Right atrium auricular region (tissue), 2 donors: ENCODE measurements at regions not wholly inside any gene's neighbourhood (a gene's known extent, or its start where the extent isn't known, plus 50 kb on each side); places are given as distances from the start of the nearest gene placed in this dataset.

Experiments
- DNase-seq: peaks from one replicate; pipeline ENCODE4 v3.0.0-alpha.2; 2019; ENCODE audit warnings: low spot score
- H3K27ac ChIP-seq, 2 donors: fragments of 200-600 bp; sonication (generic); 1 replicate in 1 of 2; 2 replicates in 1 of 2; pipeline ENCODE4 v1.5.1; 2016 to 2019
- H3K27me3 ChIP-seq, 2 donors: fragments of 200-600 bp; sonication (generic); one replicate each; pipeline versions ENCODE4 v1.5.1 to v1.6.0; 2017 to 2019
- H3K36me3 ChIP-seq: fragments of 200-600 bp; sonication (generic); one replicate; pipeline ENCODE4 v1.5.1; 2016
- H3K4me1 ChIP-seq, 2 donors: fragments of 200-600 bp; sonication (generic); one replicate each; pipeline versions ENCODE4 v1.5.1 to v1.6.0; 2017 to 2019
- H3K4me3 ChIP-seq, 2 donors: fragments of 200-600 bp; sonication (generic); 1 replicate in 1 of 2; 2 replicates in 1 of 2; pipeline ENCODE4 v1.5.1; 2017 to 2019; ENCODE audit warnings: mild to moderate bottlenecking in 1 of 2, moderate library complexity in 1 of 2
- H3K9me3 ChIP-seq, 2 donors: fragments of 200-600 bp; sonication (generic); one replicate each; pipeline ENCODE4 v1.5.1; 2019
- TF ChIP-seq, protein P1 (sequence below), 2 donors: fragments of 200-600 bp; sonication (generic); IDR thresholded peaks; one replicate each; pipeline ENCODE4 v1.5.1; 2019; ENCODE audit warnings: antibody characterized with exemption in 2 of 2

DNA sequence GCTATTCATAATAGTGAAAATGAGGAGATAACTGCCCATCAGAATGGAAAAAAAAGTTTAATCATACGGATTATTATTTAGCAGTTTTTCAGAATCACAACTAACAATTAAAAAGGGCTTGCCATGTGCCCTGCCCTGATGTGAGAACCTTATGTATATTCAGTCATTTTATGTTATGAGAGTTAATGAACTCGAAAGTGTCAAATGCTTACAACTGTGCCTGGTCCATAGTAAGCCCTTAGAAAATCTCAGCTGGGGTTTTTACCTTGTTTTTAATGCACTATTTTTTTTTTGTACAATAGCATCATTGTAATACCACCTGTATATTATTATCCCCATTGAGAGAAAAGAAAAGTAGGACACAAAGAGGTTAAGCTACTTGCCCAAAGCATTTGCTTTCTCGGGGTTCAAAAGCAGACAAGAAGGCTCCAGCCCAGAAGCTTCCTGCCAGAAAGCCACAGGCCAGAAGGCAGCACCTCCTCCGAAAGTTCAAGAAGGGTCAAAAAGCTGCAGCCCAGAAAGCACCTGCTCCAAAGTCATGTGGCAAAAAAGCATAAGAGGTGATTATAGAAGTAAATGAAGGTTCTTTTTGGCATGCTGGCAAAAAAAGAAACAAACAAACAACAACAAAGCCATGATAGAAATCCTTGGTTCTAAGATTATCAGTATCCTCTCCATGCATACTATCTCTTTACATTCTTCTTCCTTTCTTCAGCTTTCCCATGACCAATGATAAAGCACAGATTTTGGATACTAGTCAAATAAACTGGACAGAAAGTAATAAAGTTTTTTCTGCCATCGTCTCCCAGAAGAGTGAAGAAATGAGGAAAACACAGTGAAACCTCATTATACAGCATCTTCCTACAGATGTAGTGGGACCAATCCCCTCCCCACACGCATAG is 59.1 kb upstream of the NAP1L1 start:
- no peak for DNase-seq
- H3K27ac ChIP-seq = no peak overlapping the region
- H3K27me3 ChIP-seq = no peaks in the 10 kb centered on the region
- H3K4me1 ChIP-seq = no peaks in the 10 kb centered on the region
- H3K36me3 ChIP-seq = no peaks in the 10 kb centered on the region
- TF ChIP-seq, protein P1, sequence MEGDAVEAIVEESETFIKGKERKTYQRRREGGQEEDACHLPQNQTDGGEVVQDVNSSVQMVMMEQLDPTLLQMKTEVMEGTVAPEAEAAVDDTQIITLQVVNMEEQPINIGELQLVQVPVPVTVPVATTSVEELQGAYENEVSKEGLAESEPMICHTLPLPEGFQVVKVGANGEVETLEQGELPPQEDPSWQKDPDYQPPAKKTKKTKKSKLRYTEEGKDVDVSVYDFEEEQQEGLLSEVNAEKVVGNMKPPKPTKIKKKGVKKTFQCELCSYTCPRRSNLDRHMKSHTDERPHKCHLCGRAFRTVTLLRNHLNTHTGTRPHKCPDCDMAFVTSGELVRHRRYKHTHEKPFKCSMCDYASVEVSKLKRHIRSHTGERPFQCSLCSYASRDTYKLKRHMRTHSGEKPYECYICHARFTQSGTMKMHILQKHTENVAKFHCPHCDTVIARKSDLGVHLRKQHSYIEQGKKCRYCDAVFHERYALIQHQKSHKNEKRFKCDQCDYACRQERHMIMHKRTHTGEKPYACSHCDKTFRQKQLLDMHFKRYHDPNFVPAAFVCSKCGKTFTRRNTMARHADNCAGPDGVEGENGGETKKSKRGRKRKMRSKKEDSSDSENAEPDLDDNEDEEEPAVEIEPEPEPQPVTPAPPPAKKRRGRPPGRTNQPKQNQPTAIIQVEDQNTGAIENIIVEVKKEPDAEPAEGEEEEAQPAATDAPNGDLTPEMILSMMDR (IDR thresholded peaks at IDR 0.05) = no peak
- peaks cover 0 to 6% of the 10 kb centered on the region in 2 donors for H3K9me3 ChIP-seq
- no peak overlapping the region for H3K4me3 ChIP-seq

DNA sequence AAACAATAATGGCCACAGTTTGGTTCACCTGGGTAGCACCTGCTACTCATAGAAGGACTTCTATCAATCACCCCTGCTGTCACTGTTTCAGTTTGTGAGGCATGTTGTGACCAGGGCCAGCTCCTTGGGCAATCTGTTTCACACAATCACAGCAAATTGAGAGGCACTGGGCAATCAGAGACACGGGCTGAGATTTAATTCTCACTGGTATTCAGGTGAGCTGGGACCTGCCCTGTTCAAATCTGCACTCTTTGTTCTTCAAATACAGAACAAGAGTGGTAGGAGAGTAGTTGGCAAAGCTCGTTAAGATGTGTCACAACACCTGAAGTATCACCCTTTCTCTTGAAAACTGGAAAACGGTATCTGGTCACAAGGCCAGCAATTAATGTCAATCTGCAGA is 57.8 kb upstream of the NAP1L1 start:
- TF ChIP-seq, protein P1 (IDR thresholded peaks at IDR 0.05) = no peak
- Histone ChIP-seq H3K4me3 (no peak overlapping the region), H3K36me3 (no peaks in the 10 kb centered on the region), H3K4me1 (peaks cover 0 to 4% of the 10 kb centered on the region in 2 donors), H3K27ac (no peak overlapping the region), H3K27me3 (no peaks in the 10 kb centered on the region), H3K9me3 (peaks cover 0 to 10% of the 10 kb centered on the region in 2 donors)
- no peak for DNase-seq

DNA sequence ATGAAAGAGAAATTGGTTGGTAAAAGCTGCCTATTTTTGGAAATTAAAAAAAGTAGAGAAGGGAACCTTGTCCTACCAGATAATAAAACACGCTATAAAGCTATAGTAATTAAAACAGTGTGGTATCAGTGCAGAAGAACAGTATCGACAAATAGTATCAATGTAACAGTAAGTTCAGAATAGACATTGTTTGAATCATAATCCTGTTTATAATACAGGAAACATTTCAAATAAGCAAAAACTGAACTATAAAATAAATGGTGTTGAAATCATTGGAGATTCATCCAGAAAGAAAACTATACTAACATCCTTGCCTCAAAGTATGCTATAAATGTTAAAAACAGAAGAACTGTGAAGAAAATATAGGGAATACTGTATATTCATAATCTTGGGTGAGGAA is 54.2 kb upstream of the NAP1L1 start:
- Histone ChIP-seq H3K9me3 (peaks cover 0 to 10% of the 10 kb centered on the region in 2 donors), H3K27ac (no peak overlapping the region), H3K27me3 (no peaks in the 10 kb centered on the region), H3K4me3 (no peak overlapping the region), H3K36me3 (no peaks in the 10 kb centered on the region), H3K4me1 (peaks cover 0 to 4% of the 10 kb centered on the region in 2 donors)
- no peak for DNase-seq
- TF ChIP-seq, protein P1 (IDR thresholded peaks at IDR 0.05) = no peak

DNA sequence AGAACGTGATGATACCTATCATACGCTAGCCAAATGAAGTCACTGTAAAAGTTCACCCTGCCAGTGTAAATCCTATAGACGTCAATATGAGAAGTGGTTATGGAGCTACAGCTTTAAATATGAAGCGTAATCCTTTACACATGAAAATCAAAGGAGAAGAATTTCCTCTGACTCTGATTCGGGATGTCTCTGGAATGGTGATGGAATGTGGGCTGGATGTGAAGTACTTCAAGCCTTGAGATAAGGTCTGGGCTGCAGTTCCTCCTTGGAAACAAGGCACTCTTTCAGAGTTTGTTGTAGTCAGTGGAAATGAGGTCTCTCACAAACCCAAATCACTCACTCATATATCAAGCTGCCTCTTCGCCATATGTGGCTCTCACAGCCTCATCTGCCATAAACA is 53.1 kb upstream of the NAP1L1 start:
- peak overlapping the region in 1 of 2 donors; percentile 11 for H3K27ac ChIP-seq
- TF ChIP-seq, protein P1 (IDR thresholded peaks at IDR 0.05) = no peak
- H3K4me1 ChIP-seq = peaks cover 0 to 4% of the 10 kb centered on the region in 2 donors
- no peaks in the 10 kb centered on the region for H3K36me3 ChIP-seq
- no peak for DNase-seq
- H3K27me3 ChIP-seq = no peaks in the 10 kb centered on the region
- peaks cover 0 to 10% of the 10 kb centered on the region in 2 donors for H3K9me3 ChIP-seq
- no peak overlapping the region for H3K4me3 ChIP-seq

DNA sequence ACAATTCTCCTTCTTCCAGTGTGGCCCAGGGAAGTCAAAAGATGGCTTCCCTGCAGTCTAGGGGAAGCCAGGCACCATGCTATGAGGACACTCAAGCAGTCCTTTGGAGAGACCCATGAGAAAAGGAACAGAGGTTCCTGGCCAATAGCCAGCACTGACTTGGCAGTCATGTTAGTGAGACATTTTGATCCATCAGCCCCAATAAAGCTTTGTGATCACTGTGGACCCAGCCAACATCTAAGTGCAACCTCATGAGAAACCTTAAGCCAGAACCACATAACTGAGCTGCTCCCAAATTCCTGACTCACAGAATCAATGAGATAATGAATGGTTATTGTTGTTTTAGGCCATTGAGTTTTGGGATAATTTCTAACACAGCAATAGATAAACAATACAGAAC is 51.0 kb upstream of the NAP1L1 start:
- Histone ChIP-seq H3K4me1 (peaks cover 0 to 4% of the 10 kb centered on the region in 2 donors), H3K4me3 (no peak overlapping the region), H3K27ac (no peak overlapping the region), H3K27me3 (no peaks in the 10 kb centered on the region), H3K9me3 (peaks cover 0 to 10% of the 10 kb centered on the region in 2 donors), H3K36me3 (no peaks in the 10 kb centered on the region)
- TF ChIP-seq, protein P1 (IDR thresholded peaks at IDR 0.05) = no peak
- no peak for DNase-seq
